Naive thymus-derived CD4-positive, alpha-beta T cell (primary cell): ENCODE measurements at regions not wholly inside any gene's neighbourhood (a gene's known extent, or its start where the extent isn't known, plus 50 kb on each side); places are given as distances from the start of the nearest gene placed in this dataset.
"Not testable (repeated sequence)": the region's sequence is repeated elsewhere in the genome, so short reads cannot be mapped to it uniquely, and the experiment has no call there.

ENCODE experiments used
- ATAC-seq: fragments of 150-1000 bp; cut with Tn5 transposase; 2 replicates; pipeline ENCODE4 v1.10.0; 2021; ENCODE audit warnings: mild to moderate bottlenecking, moderate library complexity
- CTCF ChIA-PET: fragments of 350-600 bp; sonication (Branson Sonifier 250); formaldehyde crosslinking; loops from one replicate; lab custom pipeline; 2021; ENCODE audit warnings: antibody characterized with exemption; lab: Charles Lee
- POLR2A ChIA-PET: fragments of 350-600 bp; sonication (Branson Sonifier 250); formaldehyde crosslinking; loops from one replicate; lab custom pipeline; 2021; ENCODE audit warnings: antibody characterized with exemption, inconsistent platforms; lab: Charles Lee
- DNase-seq, 9 donors: peaks; one replicate each; pipeline versions ENCODE4 v3.0.0 to v3.0.0-alpha.2; 2020 to 2022; ENCODE audit warnings: mixed read lengths in 1 of 9
- H3K27ac ChIP-seq: one replicate; pipeline ENCODE4 v1.7.0; 2013; ENCODE audit warnings: mild to moderate bottlenecking, low read depth, low read length, moderate library complexity
- H3K27me3 ChIP-seq, 2 donors: one replicate each; pipeline ENCODE4 v1.7.0; 2013; ENCODE audit warnings: low read length in 2 of 2, mild to moderate bottlenecking in 2 of 2, moderate library complexity in 2 of 2; ENCODE audit not compliant: control insufficient read depth in 2 of 2, insufficient read depth in 2 of 2
- H3K36me3 ChIP-seq, 3 experiments: 1 replicate in 2 of 3; 2 replicates in 1 of 3; pipeline ENCODE4 v1.7.0; 2013; ENCODE audit warnings: low read length in 3 of 3, mild to moderate bottlenecking in 3 of 3, moderate library complexity in 1 of 3; ENCODE audit not compliant: insufficient read depth in 3 of 3, control insufficient read depth in 2 of 3
- H3K4me1 ChIP-seq, 2 donors: one replicate each; pipeline ENCODE4 v1.7.0; 2013; ENCODE audit warnings: low read length in 2 of 2, mild to moderate bottlenecking in 2 of 2, moderate library complexity in 1 of 2; ENCODE audit not compliant: control insufficient read depth in 2 of 2, insufficient read depth in 2 of 2
- H3K4me3 ChIP-seq: 2 replicates; pipeline ENCODE4 v1.7.0; 2013; ENCODE audit warnings: mild to moderate bottlenecking, low read length
- H3K9me3 ChIP-seq, 3 experiments: 1 replicate in 2 of 3; 2 replicates in 1 of 3; pipeline ENCODE4 v1.7.0; 2013; ENCODE audit warnings: low read length in 3 of 3; ENCODE audit not compliant: control insufficient read depth in 2 of 3
- H3K27ac Mint-ChIP-seq, 9 donors: one replicate each; pipeline ENCODE4 v1.8.0; 2020 to 2022; ENCODE audit warnings: mixed read lengths in 9 of 9, mild to moderate bottlenecking in 8 of 9, moderate library complexity in 5 of 9, inconsistent platforms in 2 of 9
- H3K27me3 Mint-ChIP-seq, 5 donors: one replicate each; pipeline ENCODE4 v1.8.0; 2021 to 2022; ENCODE audit warnings: mixed read lengths in 5 of 5, mild to moderate bottlenecking in 1 of 5
- H3K36me3 Mint-ChIP-seq, 5 donors: one replicate each; pipeline ENCODE4 v1.8.0; 2020 to 2022; ENCODE audit warnings: mixed read lengths in 5 of 5, mild to moderate bottlenecking in 3 of 5, inconsistent platforms in 1 of 5
- H3K4me1 Mint-ChIP-seq, 7 donors: one replicate each; pipeline ENCODE4 v1.8.0; 2020 to 2022; ENCODE audit warnings: mixed read lengths in 7 of 7, mild to moderate bottlenecking in 3 of 7, inconsistent platforms in 1 of 7
- H3K4me3 Mint-ChIP-seq, 10 donors: one replicate each; pipeline ENCODE4 v1.8.0; 2020 to 2022; ENCODE audit warnings: mild to moderate bottlenecking in 10 of 10, mixed read lengths in 10 of 10, moderate library complexity in 6 of 10, inconsistent platforms in 2 of 10
- H3K9me3 Mint-ChIP-seq, 11 donors: one replicate each; pipeline ENCODE4 v1.8.0; 2020 to 2022; ENCODE audit warnings: mixed read lengths in 11 of 11, mild to moderate bottlenecking in 4 of 11, inconsistent platforms in 1 of 11, moderate library complexity in 1 of 11
- intact Hi-C, 2 donors: fragments of 100-400 bp; cut with micrococcal nuclease; formaldehyde crosslinking; loops; one replicate each; pipeline ENCODE4 v1.15.1; 2023

DNA sequence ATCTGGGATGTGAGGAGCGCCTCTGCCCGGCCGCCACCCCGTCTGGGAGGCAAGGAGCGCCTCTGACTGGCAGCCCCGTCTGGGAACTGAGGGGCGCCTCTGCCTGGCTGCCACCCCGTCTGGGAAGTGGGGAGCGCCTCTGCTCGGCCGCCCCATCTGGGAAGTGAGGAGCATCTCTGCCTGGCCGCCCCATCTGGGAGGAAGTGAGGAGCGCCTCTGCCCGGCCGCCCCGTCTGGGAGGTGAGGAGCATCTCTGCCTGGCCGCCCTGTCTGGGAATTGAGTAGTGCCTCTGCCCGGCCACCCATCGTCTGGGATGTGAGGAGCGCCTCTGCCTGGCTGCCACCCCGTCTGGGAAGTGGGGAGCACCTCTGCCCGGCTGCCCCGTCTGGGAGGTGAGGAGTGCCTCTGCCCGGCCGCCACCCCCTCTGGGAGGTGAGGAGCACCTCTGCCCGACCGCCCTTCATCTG is 481.5 kb upstream of the GNPDA2 start:
- H3K27ac Mint-ChIP-seq, ATAC-seq, CTCF ChIA-PET, H3K36me3 ChIP-seq, H3K4me3 Mint-ChIP-seq, DNase-seq, H3K4me1 ChIP-seq, H3K9me3 ChIP-seq, H3K4me1 Mint-ChIP-seq, H3K27me3 ChIP-seq, H3K27me3 Mint-ChIP-seq, H3K36me3 Mint-ChIP-seq, H3K4me3 ChIP-seq, H3K27ac ChIP-seq, intact Hi-C loops, POLR2A ChIA-PET: not testable (repeated sequence)
- peaks cover 6 to 21% (median 11%) of the 10 kb centered on the region in 11 donors for H3K9me3 Mint-ChIP-seq

DNA sequence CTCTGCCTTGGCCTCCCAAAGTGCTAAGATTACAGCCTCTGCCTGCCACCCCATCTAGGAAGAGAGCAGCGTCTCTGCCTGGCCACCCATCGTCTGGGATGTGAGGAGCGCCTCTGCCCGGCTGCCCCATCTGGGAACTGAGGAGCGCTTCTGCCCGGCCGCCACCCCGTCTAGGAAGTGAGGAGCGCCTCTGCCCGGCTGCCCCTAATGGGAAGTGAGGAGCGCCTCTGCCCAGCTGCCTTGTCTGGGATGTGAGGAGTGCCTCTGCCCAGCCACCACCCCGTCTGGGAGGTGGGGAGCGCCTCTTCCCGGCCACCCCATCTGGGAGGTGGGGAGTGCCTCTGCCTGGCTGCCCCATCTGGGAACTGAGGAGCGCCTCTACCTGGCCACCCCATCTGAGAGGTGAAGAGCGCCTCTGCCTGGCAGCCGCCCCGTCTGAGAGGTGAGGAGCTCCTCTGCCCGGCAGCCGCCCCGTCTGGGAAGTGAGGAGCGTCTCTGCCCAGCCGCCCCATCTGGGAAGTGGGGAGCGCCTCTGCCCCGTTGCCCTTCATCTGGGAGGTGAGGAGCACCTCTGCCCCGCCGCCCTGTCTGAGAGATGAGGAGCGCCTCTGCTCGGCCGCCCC is 481.0 kb upstream of the GNPDA2 start:
- ATAC-seq, POLR2A ChIA-PET, H3K27me3 Mint-ChIP-seq, H3K36me3 ChIP-seq, H3K4me3 ChIP-seq, H3K4me1 ChIP-seq, H3K4me3 Mint-ChIP-seq, H3K36me3 Mint-ChIP-seq, H3K27ac Mint-ChIP-seq, H3K4me1 Mint-ChIP-seq, intact Hi-C loops, DNase-seq, CTCF ChIA-PET, H3K27ac ChIP-seq, H3K9me3 ChIP-seq, H3K27me3 ChIP-seq: not testable (repeated sequence)
- peaks cover 8 to 25% (median 11%) of the 10 kb centered on the region in 11 donors for H3K9me3 Mint-ChIP-seq

DNA sequence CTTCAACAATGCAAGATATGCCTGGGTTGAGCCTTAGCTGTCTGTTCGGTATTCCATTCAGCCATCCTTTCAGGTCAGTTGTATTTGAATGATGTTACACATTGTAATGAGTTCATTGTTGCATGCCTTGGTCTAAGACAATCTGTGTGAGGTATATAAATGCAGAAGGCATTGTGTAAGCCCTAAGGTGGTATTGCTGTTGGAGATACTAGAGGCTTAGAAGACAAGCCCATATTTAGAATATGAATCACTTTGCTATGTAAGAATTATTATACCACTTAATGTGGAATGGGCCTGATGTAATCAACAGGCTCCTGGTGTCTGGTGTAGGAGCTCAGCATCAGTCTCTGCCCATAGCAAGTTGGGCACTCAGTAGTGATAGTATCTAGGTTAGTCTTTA is 473.4 kb upstream of the GNPDA2 start:
- Mint-ChIP-seq H3K4me1 (no peaks in the 10 kb centered on the region), H3K27ac (no peak overlapping the region), H3K4me3 (no peak overlapping the region), H3K36me3 (no peaks in the 10 kb centered on the region), H3K27me3 (no peaks in the 10 kb centered on the region), H3K9me3 (peaks cover 0 to 18% (median 4%) of the 10 kb centered on the region in 11 donors)
- H3K36me3 ChIP-seq: no peaks in the 10 kb centered on the region
- H3K4me3 ChIP-seq: no peak overlapping the region
- H3K27me3 ChIP-seq: no peaks in the 10 kb centered on the region
- ChIA-PET CTCF (no interaction called here), POLR2A (no interaction called here)
- no peaks in the 10 kb centered on the region for H3K9me3 ChIP-seq
- no peaks in the 10 kb centered on the region for H3K4me1 ChIP-seq
- DNase-seq (no peak), ATAC-seq (no peak)
- H3K27ac ChIP-seq: no peak overlapping the region
- intact Hi-C loops: no loop called here

- ATAC-seq (no peak), DNase-seq (no peak)
- ChIA-PET CTCF (interaction anchor here (0.7 kb wide), 1 partner anchor 29 kb away, joined by 3 read pairs; no protein-coding TSS in a partner anchor), POLR2A (no interaction called here)
- H3K27me3 Mint-ChIP-seq: no peaks in the 10 kb centered on the region
- Histone ChIP-seq H3K9me3 (no peaks in the 10 kb centered on the region), H3K36me3 (no peaks in the 10 kb centered on the region), H3K27ac (no peak overlapping the region), H3K27me3 (no peaks in the 10 kb centered on the region), H3K4me3 (no peak overlapping the region), H3K4me1 (no peaks in the 10 kb centered on the region)
- intact Hi-C loops: no loop called here
- no peak overlapping the region for H3K27ac Mint-ChIP-seq
- H3K4me3 Mint-ChIP-seq: no peak overlapping the region
- no peaks in the 10 kb centered on the region for H3K36me3 Mint-ChIP-seq
- no peaks in the 10 kb centered on the region for H3K4me1 Mint-ChIP-seq
- peaks cover 0 to 23% (median 2%) of the 10 kb centered on the region in 11 donors for H3K9me3 Mint-ChIP-seq
Observed at GRCh38 chr4:45188501-45188900, 462.1 kb upstream of the GNPDA2 start.

DNA sequence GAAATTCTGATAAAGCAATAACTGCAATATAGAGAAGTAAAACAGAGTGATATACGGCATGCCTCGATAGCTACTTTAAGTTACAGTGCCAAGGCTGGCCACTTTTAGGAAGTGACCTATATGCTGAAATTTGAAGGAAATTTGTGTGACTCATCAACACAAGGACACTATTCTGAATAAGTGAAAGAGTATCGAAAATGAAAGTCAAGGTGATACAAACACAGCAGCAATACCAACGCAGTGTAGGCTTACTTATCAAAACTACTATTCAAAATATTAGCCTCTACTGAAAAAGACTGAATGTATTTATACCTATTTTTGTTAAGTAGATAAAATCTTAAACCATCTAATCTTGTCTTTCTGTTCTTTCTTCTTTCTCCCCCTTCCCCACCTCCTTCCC is 459.9 kb upstream of the GNPDA2 start:
- no peak overlapping the region for H3K27ac ChIP-seq
- H3K36me3 ChIP-seq: no peaks in the 10 kb centered on the region
- ATAC-seq (no peak), DNase-seq (no peak)
- Mint-ChIP-seq H3K9me3 (peaks cover 0 to 21% (median 2%) of the 10 kb centered on the region in 11 donors), H3K4me3 (no peak overlapping the region), H3K4me1 (no peaks in the 10 kb centered on the region), H3K27ac (no peak overlapping the region), H3K27me3 (no peaks in the 10 kb centered on the region), H3K36me3 (no peaks in the 10 kb centered on the region)
- no peak overlapping the region for H3K4me3 ChIP-seq
- CTCF ChIA-PET: no interaction called here
- H3K27me3 ChIP-seq: no peaks in the 10 kb centered on the region
- H3K4me1 ChIP-seq: no peaks in the 10 kb centered on the region
- no peaks in the 10 kb centered on the region for H3K9me3 ChIP-seq
- POLR2A ChIA-PET: no interaction called here
- intact Hi-C loops: no loop called here

DNA sequence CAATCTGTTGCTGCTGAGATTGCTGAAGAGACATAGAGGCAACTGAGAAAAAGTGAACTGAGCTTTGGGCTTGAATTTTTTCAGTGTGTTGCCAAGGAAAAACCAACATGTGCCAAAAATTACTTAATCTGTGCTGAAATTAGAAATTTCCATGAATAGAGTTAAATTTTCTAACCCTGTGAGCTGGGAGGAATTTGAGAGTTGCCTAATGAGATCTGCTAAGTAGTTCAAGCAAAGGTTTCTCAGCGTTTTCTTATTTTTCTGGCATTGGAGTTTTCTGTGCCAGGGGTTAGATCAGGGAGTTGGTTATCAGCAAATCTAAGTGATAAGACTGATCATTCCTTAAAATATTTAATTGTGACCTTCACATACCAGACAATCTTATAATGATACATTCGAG is 457.5 kb upstream of the GNPDA2 start:
- Histone ChIP-seq H3K27me3 (no peaks in the 10 kb centered on the region), H3K9me3 (no peaks in the 10 kb centered on the region), H3K27ac (no peak overlapping the region), H3K4me3 (no peak overlapping the region), H3K36me3 (no peaks in the 10 kb centered on the region), H3K4me1 (no peaks in the 10 kb centered on the region)
- ChIA-PET POLR2A (no interaction called here), CTCF (no interaction called here)
- ATAC-seq: no peak
- peaks cover 0 to 15% (median 2%) of the 10 kb centered on the region in 11 donors for H3K9me3 Mint-ChIP-seq
- H3K27ac Mint-ChIP-seq: no peak overlapping the region
- no peak overlapping the region for H3K4me3 Mint-ChIP-seq
- H3K27me3 Mint-ChIP-seq: no peaks in the 10 kb centered on the region
- intact Hi-C loops: no loop called here
- H3K36me3 Mint-ChIP-seq: no peaks in the 10 kb centered on the region
- DNase-seq: no peak
- no peaks in the 10 kb centered on the region for H3K4me1 Mint-ChIP-seq

GRCh38 chr4:45172636-45173035 is 446.3 kb upstream of the GNPDA2 start:
- H3K36me3 ChIP-seq: no peaks in the 10 kb centered on the region
- peaks cover 0 to 5% (median 0%) of the 10 kb centered on the region in 5 donors for H3K36me3 Mint-ChIP-seq
- peaks cover 6 to 36% (median 14%) of the 10 kb centered on the region in 11 donors for H3K9me3 Mint-ChIP-seq
- POLR2A ChIA-PET: no interaction called here
- H3K27me3 Mint-ChIP-seq: no peaks in the 10 kb centered on the region
- no peaks in the 10 kb centered on the region for H3K9me3 ChIP-seq
- no peak overlapping the region for H3K27ac Mint-ChIP-seq
- H3K4me3 Mint-ChIP-seq: no peak overlapping the region
- H3K27me3 ChIP-seq: no peaks in the 10 kb centered on the region
- H3K27ac ChIP-seq: no peak overlapping the region
- CTCF ChIA-PET: no interaction called here
- intact Hi-C loops: no loop called here
- no peak for ATAC-seq
- DNase-seq: no peak
- no peak overlapping the region for H3K4me3 ChIP-seq
- no peaks in the 10 kb centered on the region for H3K4me1 ChIP-seq
- H3K4me1 Mint-ChIP-seq: no peaks in the 10 kb centered on the region
